HG03558 (cell line): ENCODE measurements at regions not wholly inside any gene's neighbourhood (a gene's known extent, or its start where the extent isn't known, plus 50 kb on each side); places are given as distances from the start of the nearest gene placed in this dataset.
"Not testable (repeated sequence)": the region's sequence is repeated elsewhere in the genome, so short reads cannot be mapped to it uniquely, and the experiment has no call there.

Experiments used
- ATAC-seq: cut with Tn5 transposase; IDR thresholded peaks from one replicate; pipeline ENCODE4 v1.9.1; 2021; ENCODE audit warnings: moderate number of reproducible peaks; ENCODE audit not compliant: unreplicated experiment; ENCODE audit errors: extremely low read depth

DNA sequence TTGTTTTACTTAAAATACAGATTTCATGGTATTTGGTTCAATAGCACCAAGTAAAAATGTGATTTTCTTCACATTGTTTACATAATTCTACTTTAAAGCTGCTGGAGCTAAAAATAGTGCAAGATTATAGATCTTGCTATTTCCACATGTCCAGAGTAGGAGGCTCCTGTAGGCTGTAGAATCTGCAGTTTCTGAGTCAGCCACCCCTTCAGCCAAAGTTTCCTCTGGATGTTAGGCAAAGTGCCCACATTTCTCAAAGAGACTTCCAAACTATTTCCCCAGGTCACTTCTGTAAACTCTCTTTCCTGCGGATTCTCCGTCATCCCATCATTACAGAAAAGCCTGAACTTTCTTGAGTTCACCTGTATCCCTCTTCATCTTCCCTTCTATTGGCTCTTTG, 342.5 kb upstream of the FSTL5 start:
- ATAC-seq: no peak

DNA sequence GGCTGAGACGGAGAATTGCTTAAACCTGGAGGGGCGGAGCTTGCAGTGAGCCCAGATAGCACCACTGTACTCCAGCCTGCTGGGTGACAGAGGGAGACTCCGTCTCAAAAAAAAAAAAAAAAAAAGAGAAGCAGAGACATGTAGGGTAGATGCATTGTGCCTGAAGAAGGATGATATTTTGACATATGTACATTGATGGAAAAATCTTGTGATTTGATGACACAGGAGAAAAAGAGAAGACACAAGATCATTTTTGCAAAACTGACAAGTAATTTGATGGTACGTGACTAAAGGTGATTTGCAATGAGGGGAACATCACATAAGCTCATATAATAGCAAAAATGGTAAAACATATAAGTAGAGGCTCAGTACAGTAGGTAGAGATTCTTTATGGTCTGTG, 340.1 kb upstream of the FSTL5 start:
- ATAC-seq: no peak

DNA sequence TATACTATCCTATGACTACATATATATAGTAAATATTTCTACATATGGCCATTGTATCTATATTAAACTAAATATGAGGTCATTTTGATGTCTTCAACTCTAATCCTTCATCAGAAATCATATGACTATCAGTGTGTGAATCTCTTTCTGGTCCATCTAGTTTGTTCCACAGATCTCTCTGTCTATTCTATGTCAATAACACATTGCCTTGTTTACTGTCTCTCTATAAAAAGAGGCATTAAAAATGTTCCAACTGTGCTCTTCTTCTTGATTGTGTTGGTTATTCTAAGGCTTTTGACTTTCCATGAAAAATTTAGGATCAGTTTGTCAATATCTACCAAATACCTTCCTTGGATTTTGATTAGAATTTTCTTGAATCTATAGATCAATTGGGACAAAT, 338.3 kb upstream of the FSTL5 start:
- ATAC-seq: no peak

DNA sequence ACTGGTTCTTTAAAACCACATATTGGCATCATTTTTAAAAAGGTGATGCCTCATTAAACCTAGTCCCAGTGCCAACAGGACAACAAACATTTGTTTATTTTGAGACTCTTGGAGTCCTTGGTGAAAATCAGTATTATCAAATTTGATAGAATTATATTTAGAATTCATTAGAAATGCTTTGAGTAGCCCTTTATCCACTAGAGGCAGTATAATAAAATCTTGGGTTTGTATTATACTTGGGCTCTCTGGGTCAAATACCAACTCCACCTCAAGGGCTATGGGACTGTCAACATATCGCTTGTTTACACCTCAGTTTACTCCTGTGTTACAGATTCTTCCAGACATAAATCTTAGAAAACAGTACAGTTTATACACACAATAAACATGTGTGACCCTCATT, 335.7 kb upstream of the FSTL5 start:
- no peak for ATAC-seq

DNA sequence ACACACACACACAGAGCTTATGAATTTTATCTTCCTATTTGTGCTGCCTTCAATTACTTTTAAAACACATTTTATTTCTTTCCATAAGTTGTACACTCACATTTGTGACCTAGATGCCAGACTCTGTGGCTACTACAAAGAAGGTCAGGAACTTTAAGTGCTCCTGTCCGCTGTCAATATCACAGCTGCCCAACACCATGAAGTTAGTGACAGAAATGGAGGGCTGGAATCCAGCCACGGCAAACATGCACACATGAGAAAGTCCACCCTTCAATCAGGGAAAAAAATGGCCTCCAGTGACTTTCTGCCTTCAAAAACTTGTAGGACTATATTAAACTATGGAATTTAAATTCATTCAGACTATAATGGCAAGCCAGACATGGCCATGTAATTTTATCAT, 334.4 kb upstream of the FSTL5 start:
- no peak for ATAC-seq

DNA sequence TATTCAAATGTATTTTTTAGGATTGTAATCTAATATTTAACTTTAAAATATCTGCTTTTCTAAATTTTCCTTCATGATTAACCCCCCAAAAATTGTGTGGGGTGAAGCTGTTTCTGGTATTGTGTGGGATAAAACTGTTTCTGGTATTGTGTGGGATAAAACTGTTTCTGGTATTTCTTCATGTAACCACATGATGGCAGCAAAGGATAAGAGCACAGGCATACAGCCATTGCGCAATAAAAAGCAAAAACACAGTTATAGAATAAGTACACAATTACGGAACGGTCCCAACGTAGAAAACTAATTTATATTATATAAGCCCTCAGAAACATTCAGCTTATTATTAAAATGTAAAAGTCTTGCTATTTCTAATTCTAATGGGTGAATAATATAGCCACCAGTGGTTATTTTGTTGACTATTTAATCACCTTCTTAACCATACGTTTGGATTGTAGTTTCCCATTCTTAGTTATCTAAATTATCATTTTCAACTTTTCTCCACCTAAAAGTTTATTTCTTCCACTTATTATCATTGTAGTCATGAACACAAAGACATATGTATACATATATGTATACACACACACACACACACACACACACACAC, 333.9 kb upstream of the FSTL5 start:
- no peak for ATAC-seq

DNA sequence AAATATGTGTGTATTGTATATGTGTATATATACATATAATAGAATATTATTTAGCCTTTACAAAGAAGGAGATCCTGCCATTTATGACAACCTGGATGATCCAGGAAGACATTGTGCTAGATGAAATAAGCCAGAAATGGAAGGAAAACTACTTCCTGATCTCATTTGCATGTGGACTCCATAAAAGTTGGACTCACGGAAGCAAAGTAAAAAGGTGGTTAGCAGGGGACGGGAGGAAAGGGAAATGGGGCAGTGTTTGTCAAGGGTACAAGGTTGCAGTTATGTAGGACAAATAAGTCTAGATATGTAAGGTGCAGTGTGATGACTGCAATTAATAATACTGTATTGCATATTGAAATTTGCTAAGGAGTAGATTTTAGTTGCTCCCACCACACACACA, 331.1 kb upstream of the FSTL5 start:
- ATAC-seq: no peak

DNA sequence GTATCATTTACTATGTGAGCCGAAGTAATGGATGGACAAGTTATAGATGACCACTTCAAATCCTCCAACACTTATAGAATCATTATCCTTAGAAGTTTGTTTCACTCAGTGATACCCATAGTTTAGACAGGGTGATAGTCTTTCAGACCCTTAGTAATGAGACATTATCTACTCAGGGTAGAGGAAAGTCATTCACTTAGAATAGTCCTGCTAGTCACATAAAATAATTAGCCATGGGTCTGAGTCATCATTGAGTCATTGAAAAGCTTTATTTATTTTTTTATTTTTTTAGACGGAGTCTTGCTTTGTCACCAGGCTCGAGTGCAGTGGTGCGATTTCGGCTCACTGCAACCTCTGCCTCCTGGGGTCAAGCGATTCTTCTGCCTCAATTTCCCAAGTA, 321.7 kb upstream of the FSTL5 start:
- ATAC-seq: no peak

DNA sequence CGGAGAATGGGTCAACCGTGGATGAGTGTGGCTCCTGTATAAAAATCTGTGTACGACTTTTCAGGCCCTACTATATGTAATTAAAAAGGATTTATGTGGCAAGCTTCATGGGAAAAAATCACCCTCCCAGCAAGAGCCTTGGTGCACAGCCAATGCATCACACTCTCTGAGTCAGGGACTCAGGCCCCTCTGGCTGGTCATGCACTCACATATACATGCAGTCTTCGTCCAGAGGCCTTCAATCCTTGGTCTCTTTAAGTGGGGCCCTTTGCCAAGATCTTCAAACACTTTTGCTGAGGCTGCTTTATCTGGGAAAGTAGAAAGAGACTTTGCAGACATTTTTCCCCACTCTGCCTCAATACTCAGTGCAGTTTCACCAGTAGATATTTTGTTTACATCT, 311.4 kb upstream of the FSTL5 start:
- ATAC-seq: no peak

DNA sequence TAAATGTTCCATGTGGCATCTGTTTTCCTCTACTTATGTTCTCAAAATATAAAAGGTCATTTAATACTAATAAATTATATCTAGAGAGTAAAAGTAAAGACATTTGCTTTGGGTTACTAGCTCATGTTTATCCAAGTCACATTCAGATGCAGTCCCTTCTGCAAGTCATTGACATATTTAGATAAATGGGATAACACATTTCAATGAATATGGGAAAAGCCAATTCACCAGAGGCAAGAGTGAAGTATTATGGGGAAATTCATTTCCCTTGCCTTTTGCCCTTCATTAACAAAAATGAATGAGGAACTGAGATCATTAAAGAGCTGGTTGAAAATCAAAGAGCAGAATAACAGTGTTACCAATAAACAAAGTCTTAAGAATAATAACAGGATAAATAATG, 306.2 kb upstream of the FSTL5 start:
- ATAC-seq: no peak

DNA sequence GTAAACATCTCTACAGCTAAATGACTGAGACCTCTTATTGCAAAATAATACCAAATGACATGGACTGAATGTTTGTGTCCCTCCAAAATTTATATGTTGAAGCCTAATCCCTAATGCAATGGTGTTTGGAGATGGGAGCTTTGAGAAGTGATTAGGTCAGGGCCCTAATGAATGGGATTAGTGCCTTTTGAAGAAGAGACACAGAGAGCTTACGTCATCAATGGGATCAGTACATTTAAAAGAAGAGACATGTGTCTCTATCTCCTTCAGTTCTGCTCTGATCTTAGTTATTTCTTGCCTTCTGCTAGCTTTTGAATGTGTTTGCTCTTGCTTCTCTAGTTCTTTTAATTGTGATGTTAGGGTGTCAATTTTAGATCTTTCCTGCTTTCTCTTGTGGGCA, 301.6 kb upstream of the FSTL5 start:
- ATAC-seq: not testable (repeated sequence)

DNA sequence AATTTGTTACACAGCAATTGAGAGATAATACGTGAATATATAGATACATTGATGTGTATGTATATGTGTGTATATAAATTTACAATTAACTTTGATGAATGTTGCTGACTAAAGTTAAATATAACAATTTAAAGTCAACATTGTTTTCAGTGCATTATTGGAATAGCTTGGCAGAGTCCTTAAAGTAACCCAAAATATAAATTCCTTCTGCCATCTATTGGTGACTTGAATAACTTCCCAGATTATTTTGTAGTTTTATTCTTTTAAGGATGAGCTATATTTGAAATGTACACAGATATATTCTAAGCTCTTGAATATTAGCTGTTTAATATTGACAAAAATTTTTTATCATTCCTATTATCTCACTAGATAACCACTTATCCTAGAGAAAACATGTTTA, 298.2 kb upstream of the FSTL5 start:
- no peak for ATAC-seq

DNA sequence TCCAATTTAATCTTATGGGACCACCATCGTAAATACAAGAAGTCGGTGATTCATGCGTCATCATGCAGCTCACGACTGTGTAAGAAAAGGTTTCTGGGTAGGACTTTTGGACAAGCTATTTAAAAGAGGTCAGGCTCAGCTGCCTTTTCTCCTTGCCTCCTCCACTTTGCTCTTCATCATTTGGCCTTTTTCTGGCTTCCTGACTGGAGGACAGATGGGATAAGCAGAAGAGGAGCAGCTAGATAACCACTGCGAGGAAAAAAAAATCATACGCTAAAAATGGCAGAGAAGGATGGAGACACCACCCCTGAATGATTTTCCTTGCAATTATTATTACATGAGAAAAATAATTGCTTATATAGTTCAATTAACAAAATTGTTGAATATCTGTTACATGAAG, 294.3 kb upstream of the FSTL5 start:
- ATAC-seq: no peak

DNA sequence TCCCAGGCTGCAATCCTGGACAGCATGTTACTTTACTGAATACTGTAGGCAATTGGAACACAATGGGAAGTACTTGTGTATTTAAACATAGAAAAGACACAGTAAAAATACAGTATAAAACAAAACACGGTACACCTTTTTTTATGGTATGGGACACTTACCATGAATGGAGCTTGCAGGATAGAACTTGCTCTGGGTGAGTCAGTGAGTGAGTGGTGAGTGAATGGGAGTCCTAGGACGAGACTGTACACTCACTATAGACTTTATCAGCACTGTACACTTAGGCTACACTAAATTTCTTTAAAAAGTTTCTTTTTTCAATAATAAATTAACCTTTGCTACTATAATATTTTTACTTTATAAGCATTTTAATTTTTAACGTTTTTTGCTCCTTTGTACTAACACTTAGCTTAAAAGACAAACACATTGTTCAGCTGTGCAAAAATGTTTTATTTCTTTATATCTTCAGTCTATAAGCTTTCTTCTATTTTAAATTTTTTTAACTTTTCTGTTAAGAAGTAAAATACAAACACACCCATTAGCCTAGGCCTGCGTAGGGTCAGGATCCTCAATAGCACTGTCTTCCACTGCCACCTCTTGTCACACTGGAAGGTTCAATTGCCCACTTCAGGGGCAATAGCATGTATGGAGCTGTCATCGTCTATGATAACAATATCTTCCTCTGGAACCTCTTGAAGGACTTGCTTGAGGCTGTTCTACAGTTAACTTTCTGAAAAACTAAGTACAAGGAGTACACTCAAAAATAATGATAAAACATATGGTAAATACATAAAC, 293.5 kb upstream of the FSTL5 start:
- no peak for ATAC-seq

DNA sequence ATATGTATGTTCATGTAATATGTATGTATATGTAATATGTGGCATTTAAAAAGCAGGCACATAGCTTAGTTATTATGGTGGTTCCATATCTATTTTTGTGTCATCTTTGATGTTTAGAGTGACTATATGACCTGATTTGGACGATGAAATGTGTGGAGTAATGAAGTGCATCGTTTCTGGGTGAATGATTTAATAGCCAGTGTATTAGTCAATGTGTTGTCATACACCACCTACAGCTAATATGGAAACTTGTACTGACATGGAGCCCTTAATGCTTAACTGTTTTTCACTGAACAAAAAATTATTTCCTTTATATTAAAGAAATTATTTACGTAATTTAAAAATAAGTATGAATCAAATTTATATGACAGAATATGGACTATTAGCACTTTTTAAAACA, 292.3 kb upstream of the FSTL5 start:
- no peak for ATAC-seq

DNA sequence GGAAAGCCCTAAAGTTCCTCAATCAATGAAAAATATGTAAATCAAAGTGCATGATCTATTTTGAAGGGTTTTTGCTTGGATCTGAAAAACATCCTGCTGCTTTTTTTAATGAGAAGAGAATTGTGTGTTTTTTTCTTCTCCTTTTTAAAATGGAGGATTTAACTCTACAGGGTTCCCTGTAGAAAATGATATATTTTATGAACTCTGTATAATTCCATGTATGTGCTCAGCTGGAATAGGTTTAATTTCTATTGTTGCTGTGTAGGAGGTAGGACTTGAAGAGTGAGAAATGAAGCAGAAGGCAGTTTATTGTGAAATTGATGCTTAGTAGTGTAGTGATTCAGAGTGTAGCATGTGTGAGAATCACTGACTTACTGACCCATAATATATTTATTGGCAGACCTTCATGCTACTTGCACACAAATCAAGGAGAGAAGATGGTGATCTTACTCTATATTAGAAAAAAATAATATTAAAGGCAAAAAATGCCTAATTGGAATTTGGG, 286.8 kb upstream of the FSTL5 start:
- ATAC-seq: no peak

DNA sequence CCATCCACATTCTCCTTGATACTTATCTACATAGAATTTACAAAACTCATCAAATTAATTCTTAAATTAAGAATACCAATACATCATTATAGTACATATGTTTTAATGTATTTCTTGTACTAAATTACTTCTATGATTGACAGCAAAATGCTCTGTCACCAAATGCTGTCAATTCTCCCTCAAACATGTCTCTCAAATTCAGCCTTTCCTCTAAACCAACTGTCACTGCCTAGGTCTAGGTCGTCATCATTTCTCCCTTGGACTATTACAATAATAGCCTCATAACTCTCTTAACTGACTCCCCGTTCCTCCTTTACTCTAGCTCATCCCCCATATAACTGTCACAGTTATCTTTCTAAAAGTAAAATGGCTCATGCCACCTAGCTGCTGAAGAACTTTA, 279.7 kb upstream of the FSTL5 start:
- ATAC-seq: no peak

DNA sequence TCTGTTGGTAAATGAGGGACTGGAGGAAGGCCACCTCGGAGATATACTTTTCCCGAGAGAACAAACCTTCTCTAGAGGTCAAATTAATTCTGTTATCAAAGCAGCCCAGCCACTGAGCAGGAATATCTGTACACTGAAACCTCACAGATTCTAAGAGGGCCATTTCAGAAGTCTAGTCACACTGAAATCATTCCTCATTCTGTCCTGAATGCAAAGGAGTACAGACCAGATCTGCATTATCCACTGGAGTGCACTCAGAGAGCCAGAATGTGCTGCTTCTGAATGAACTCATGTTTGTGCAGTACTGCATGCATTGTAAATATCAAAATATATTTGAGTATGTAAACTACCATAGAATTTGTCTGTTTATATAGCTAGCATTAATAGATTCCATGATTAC, 278.3 kb upstream of the FSTL5 start:
- no peak for ATAC-seq

DNA sequence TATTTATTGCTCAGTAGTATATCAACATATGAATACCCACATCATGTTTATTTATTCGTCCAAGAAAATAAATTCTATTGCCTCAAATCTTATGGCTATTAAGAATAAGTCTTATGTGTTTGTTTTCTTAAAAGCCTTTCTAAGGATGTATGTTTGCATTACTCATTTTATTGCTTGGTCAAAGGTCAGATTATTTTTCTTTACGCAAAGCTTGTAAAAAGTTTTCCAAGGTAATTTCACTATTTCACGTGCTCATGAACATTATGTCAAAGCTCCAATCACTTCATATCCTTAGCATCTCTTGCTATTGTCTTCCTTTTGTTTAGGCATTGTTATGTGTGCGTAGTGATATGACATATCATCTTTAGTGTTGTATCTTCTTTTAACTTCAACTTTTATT, 258.5 kb upstream of the FSTL5 start:
- no peak for ATAC-seq

DNA sequence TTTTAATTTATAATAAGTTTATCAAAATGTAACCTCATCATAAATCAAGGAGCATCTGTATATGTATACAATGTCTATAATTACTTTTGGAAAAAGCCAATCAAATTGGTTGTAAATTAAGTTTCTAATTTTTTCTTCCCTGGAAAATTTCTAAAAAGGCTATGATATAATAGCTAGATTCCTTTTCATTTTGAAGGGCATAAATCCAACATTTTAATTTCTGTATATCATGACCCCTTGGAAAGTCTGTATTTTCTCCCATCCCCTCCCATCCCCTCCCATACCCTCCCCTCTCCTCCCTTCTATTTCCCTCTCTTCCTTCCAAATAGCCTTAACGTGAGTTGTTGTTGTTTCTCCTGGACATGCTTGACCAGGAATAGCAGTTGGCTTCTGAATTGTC, 247.1 kb upstream of the FSTL5 start:
- no peak for ATAC-seq

DNA sequence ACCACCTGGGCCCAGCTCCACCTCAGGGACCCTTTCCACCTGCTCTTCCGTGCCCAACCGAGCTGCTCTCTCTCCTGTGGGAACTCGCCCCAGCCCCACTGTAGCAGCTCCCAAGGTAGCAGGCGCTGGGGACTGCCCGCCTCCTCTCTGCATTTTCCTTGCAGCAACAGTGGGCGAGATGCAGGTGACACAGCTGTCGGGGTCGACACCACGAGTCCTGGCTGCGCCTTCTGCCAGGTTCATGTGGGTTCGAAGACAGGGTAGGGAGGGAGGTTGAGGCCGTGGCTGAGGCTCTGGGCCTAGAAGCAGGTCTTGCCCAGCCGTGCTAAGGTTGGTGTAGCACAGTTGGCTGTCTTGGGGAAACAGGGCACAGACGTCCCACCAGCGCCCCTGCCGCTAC, 245.2 kb upstream of the FSTL5 start:
- ATAC-seq: no peak

DNA sequence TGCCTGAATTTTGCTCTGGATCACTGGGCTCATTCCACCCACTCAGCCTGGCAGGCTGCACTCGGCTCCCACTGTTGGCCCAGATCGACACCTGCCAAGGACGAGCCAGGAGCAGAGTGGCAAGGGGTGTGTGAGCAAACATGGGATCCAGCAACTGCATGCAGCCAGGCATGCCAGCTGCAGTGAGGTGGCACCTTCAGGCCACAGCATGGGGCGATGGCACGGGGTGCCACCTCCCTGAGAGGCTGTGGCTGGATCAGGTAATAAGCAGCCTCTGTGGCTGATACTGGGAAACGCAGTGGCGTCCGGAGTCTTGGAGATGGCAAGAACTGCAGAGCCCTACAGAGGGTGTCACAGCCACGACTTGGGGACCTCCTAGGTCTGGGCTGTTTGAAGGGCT, 244.5 kb upstream of the FSTL5 start:
- ATAC-seq: no peak
